ENCODE measurements at regions not wholly inside any gene's neighbourhood (a gene's known extent, or its start where the extent isn't known, plus 50 kb on each side); places are given as distances from the start of the nearest gene placed in this dataset.

GRCh38 chr3:127093312-127093711 lies 99.6 kb upstream of the PRR23E start:
- H3K9me3 ChIP-seq (ENCODE audit: low read length) = no peaks in the 10 kb centered on the region
- no peak overlapping the region for H3K4me3 ChIP-seq (ENCODE audit: low read depth in 1 of 2, low read length in 2 of 2)
- H3K9ac ChIP-seq (ENCODE audit: low read length) = no peak overlapping the region
- H3K27me3 ChIP-seq (ENCODE audit: control insufficient read depth in 1 of 2, insufficient read depth in 2 of 2, low read length in 2 of 2) = no peaks in the 10 kb centered on the region
- H3K27ac ChIP-seq (ENCODE audit: low read depth, low read length) = no peak overlapping the region
- no peaks in the 10 kb centered on the region for H3K4me1 ChIP-seq (ENCODE audit: insufficient read depth, low read length)
- H3K36me3 ChIP-seq (ENCODE audit: insufficient read depth, low read length) = no peaks in the 10 kb centered on the region

- H3K36me3 ChIP-seq (ENCODE audit: insufficient read depth, low read length) = no peaks in the 10 kb centered on the region
- no peak overlapping the region for H3K27ac ChIP-seq (ENCODE audit: low read depth, low read length)
- H3K9me3 ChIP-seq (ENCODE audit: low read length) = no peaks in the 10 kb centered on the region
- no peak overlapping the region for H3K9ac ChIP-seq (ENCODE audit: low read length)
- H3K27me3 ChIP-seq (ENCODE audit: control insufficient read depth in 1 of 2, insufficient read depth in 2 of 2, low read length in 2 of 2) = no peaks in the 10 kb centered on the region
- no peaks in the 10 kb centered on the region for H3K4me1 ChIP-seq (ENCODE audit: insufficient read depth, low read length)
- no peak overlapping the region for H3K4me3 ChIP-seq (ENCODE audit: low read depth in 1 of 2, low read length in 2 of 2)
Measured at GRCh38 chr3:127095774-127096173, 97.2 kb upstream of the PRR23E start.

GRCh38 chr3:127096256-127097071 lies 96.5 kb upstream of the PRR23E start:
- H3K9ac ChIP-seq (ENCODE audit: low read length) = no peak overlapping the region
- no peaks in the 10 kb centered on the region for H3K36me3 ChIP-seq (ENCODE audit: insufficient read depth, low read length)
- no peak overlapping the region for H3K27ac ChIP-seq (ENCODE audit: low read depth, low read length)
- no peaks in the 10 kb centered on the region for H3K9me3 ChIP-seq (ENCODE audit: low read length)
- H3K4me3 ChIP-seq (ENCODE audit: low read depth in 1 of 2, low read length in 2 of 2) = no peak overlapping the region
- no peaks in the 10 kb centered on the region for H3K27me3 ChIP-seq (ENCODE audit: control insufficient read depth in 1 of 2, insufficient read depth in 2 of 2, low read length in 2 of 2)
- H3K4me1 ChIP-seq (ENCODE audit: insufficient read depth, low read length) = no peaks in the 10 kb centered on the region

GRCh38 chr3:127097072-127097405 lies 95.9 kb upstream of the PRR23E start:
- H3K27me3 ChIP-seq (ENCODE audit: control insufficient read depth in 1 of 2, insufficient read depth in 2 of 2, low read length in 2 of 2) = no peaks in the 10 kb centered on the region
- no peaks in the 10 kb centered on the region for H3K9me3 ChIP-seq (ENCODE audit: low read length)
- H3K4me1 ChIP-seq (ENCODE audit: insufficient read depth, low read length) = no peaks in the 10 kb centered on the region
- no peak overlapping the region for H3K27ac ChIP-seq (ENCODE audit: low read depth, low read length)
- no peak overlapping the region for H3K9ac ChIP-seq (ENCODE audit: low read length)
- no peak overlapping the region for H3K4me3 ChIP-seq (ENCODE audit: low read depth in 1 of 2, low read length in 2 of 2)
- H3K36me3 ChIP-seq (ENCODE audit: insufficient read depth, low read length) = no peaks in the 10 kb centered on the region

- Histone ChIP-seq H3K27me3 (ENCODE audit: control insufficient read depth in 1 of 2, insufficient read depth in 2 of 2, low read length in 2 of 2) (no peaks in the 10 kb centered on the region), H3K27ac (ENCODE audit: low read depth, low read length) (no peak overlapping the region), H3K36me3 (ENCODE audit: insufficient read depth, low read length) (no peaks in the 10 kb centered on the region), H3K9ac (ENCODE audit: low read length) (no peak overlapping the region), H3K4me1 (ENCODE audit: insufficient read depth, low read length) (no peaks in the 10 kb centered on the region), H3K4me3 (ENCODE audit: low read depth in 1 of 2, low read length in 2 of 2) (no peak overlapping the region), H3K9me3 (ENCODE audit: low read length) (no peaks in the 10 kb centered on the region)
Measured at GRCh38 chr3:127097481-127097880, 95.5 kb upstream of the PRR23E start.

GRCh38 chr3:127099982-127100381 lies 92.9 kb upstream of the PRR23E start:
- H3K36me3 ChIP-seq (ENCODE audit: insufficient read depth, low read length) = no peaks in the 10 kb centered on the region
- no peaks in the 10 kb centered on the region for H3K9me3 ChIP-seq (ENCODE audit: low read length)
- no peak overlapping the region for H3K27ac ChIP-seq (ENCODE audit: low read depth, low read length)
- H3K27me3 ChIP-seq (ENCODE audit: control insufficient read depth in 1 of 2, insufficient read depth in 2 of 2, low read length in 2 of 2) = no peaks in the 10 kb centered on the region
- H3K9ac ChIP-seq (ENCODE audit: low read length) = no peak overlapping the region
- H3K4me3 ChIP-seq (ENCODE audit: low read depth in 1 of 2, low read length in 2 of 2) = no peak overlapping the region
- H3K4me1 ChIP-seq (ENCODE audit: insufficient read depth, low read length) = no peaks in the 10 kb centered on the region

GRCh38 chr3:127100459-127101410 lies 92.2 kb upstream of the PRR23E start:
- H3K27me3 ChIP-seq (ENCODE audit: control insufficient read depth in 1 of 2, insufficient read depth in 2 of 2, low read length in 2 of 2) = no peaks in the 10 kb centered on the region
- H3K9ac ChIP-seq (ENCODE audit: low read length) = no peak overlapping the region
- no peaks in the 10 kb centered on the region for H3K36me3 ChIP-seq (ENCODE audit: insufficient read depth, low read length)
- no peak overlapping the region for H3K27ac ChIP-seq (ENCODE audit: low read depth, low read length)
- no peaks in the 10 kb centered on the region for H3K9me3 ChIP-seq (ENCODE audit: low read length)
- no peak overlapping the region for H3K4me3 ChIP-seq (ENCODE audit: low read depth in 1 of 2, low read length in 2 of 2)
- no peaks in the 10 kb centered on the region for H3K4me1 ChIP-seq (ENCODE audit: insufficient read depth, low read length)

GRCh38 chr3:127101411-127102187 lies 91.3 kb upstream of the PRR23E start:
- no peaks in the 10 kb centered on the region for H3K36me3 ChIP-seq (ENCODE audit: insufficient read depth, low read length)
- no peak overlapping the region for H3K4me3 ChIP-seq (ENCODE audit: low read depth in 1 of 2, low read length in 2 of 2)
- no peak overlapping the region for H3K9ac ChIP-seq (ENCODE audit: low read length)
- no peaks in the 10 kb centered on the region for H3K4me1 ChIP-seq (ENCODE audit: insufficient read depth, low read length)
- no peaks in the 10 kb centered on the region for H3K9me3 ChIP-seq (ENCODE audit: low read length)
- no peaks in the 10 kb centered on the region for H3K27me3 ChIP-seq (ENCODE audit: control insufficient read depth in 1 of 2, insufficient read depth in 2 of 2, low read length in 2 of 2)
- no peak overlapping the region for H3K27ac ChIP-seq (ENCODE audit: low read depth, low read length)

- no peak overlapping the region for H3K27ac ChIP-seq (ENCODE audit: low read depth, low read length)
- H3K4me3 ChIP-seq (ENCODE audit: low read depth in 1 of 2, low read length in 2 of 2) = no peak overlapping the region
- H3K9ac ChIP-seq (ENCODE audit: low read length) = no peak overlapping the region
- no peaks in the 10 kb centered on the region for H3K4me1 ChIP-seq (ENCODE audit: insufficient read depth, low read length)
- no peaks in the 10 kb centered on the region for H3K27me3 ChIP-seq (ENCODE audit: control insufficient read depth in 1 of 2, insufficient read depth in 2 of 2, low read length in 2 of 2)
- no peaks in the 10 kb centered on the region for H3K36me3 ChIP-seq (ENCODE audit: insufficient read depth, low read length)
- H3K9me3 ChIP-seq (ENCODE audit: low read length) = no peaks in the 10 kb centered on the region
Measured at GRCh38 chr3:127102188-127102520, 90.8 kb upstream of the PRR23E start.

GRCh38 chr3:127102587-127102986 lies 90.3 kb upstream of the PRR23E start:
- no peak overlapping the region for H3K4me3 ChIP-seq (ENCODE audit: low read depth in 1 of 2, low read length in 2 of 2)
- no peak overlapping the region for H3K27ac ChIP-seq (ENCODE audit: low read depth, low read length)
- H3K9me3 ChIP-seq (ENCODE audit: low read length) = no peaks in the 10 kb centered on the region
- H3K9ac ChIP-seq (ENCODE audit: low read length) = no peak overlapping the region
- no peaks in the 10 kb centered on the region for H3K4me1 ChIP-seq (ENCODE audit: insufficient read depth, low read length)
- no peaks in the 10 kb centered on the region for H3K27me3 ChIP-seq (ENCODE audit: control insufficient read depth in 1 of 2, insufficient read depth in 2 of 2, low read length in 2 of 2)
- H3K36me3 ChIP-seq (ENCODE audit: insufficient read depth, low read length) = no peaks in the 10 kb centered on the region

GRCh38 chr3:127103080-127103479 lies 89.9 kb upstream of the PRR23E start:
- H3K4me3 ChIP-seq (ENCODE audit: low read depth in 1 of 2, low read length in 2 of 2) = no peak overlapping the region
- H3K9ac ChIP-seq (ENCODE audit: low read length) = no peak overlapping the region
- no peaks in the 10 kb centered on the region for H3K9me3 ChIP-seq (ENCODE audit: low read length)
- no peaks in the 10 kb centered on the region for H3K27me3 ChIP-seq (ENCODE audit: control insufficient read depth in 1 of 2, insufficient read depth in 2 of 2, low read length in 2 of 2)
- H3K4me1 ChIP-seq (ENCODE audit: insufficient read depth, low read length) = no peaks in the 10 kb centered on the region
- no peak overlapping the region for H3K27ac ChIP-seq (ENCODE audit: low read depth, low read length)
- no peaks in the 10 kb centered on the region for H3K36me3 ChIP-seq (ENCODE audit: insufficient read depth, low read length)

Data from muscle layer of colon (tissue), 2 donors.